H1 (cell line): ENCODE measurements at regions not wholly inside any gene's neighbourhood (a gene's known extent, or its start where the extent isn't known, plus 50 kb on each side); places are given as distances from the start of the nearest gene placed in this dataset.

ENCODE experiments used
- CREB1 ChIP-seq: IDR thresholded peaks from 2 replicates; pipeline ENCODE4 v1.6.1; 2012; ENCODE audit warnings: inconsistent platforms
- CTCF ChIP-seq, 3 experiments: IDR thresholded peaks; 1 replicate in 2 of 3; 2 replicates in 1 of 3; pipeline versions ENCODE4 v1.5.1 to v1.6.1; 2011; ENCODE audit warnings: low read length in 3 of 3, mild to moderate bottlenecking in 3 of 3, inconsistent platforms in 2 of 3, low read depth in 1 of 3, moderate library complexity in 1 of 3; ENCODE audit not compliant: insufficient read depth in 1 of 3; ENCODE audit errors: control extremely low read depth in 1 of 3
- EZH2 ChIP-seq: fragments of 200-600 bp; sonication (generic); IDR thresholded peaks from 2 replicates; pipeline ENCODE4 v1.7.1; 2012; ENCODE audit warnings: low read depth, mild to moderate bottlenecking, moderate library complexity, low read length, inconsistent platforms; ENCODE audit not compliant: severe bottlenecking
- MAFK ChIP-seq: IDR thresholded peaks from 2 replicates; pipeline ENCODE4 v1.6.1; 2012; ENCODE audit warnings: low read depth, mild to moderate bottlenecking, improper control_type of control experiment, low read length
- MAX ChIP-seq: IDR thresholded peaks from 2 replicates; pipeline ENCODE4 v1.6.1; 2012; ENCODE audit warnings: inconsistent platforms
- SP1 ChIP-seq: IDR thresholded peaks from 2 replicates; pipeline ENCODE4 v1.6.1; 2011; ENCODE audit warnings: low read depth, low read length
- SRF ChIP-seq: IDR thresholded peaks from 2 replicates; pipeline ENCODE4 v1.6.1; 2011; ENCODE audit warnings: mild to moderate bottlenecking, low read depth, low read length, moderate library complexity
- TAF1 ChIP-seq: IDR thresholded peaks from 2 replicates; pipeline ENCODE4 v1.6.1; 2011; ENCODE audit warnings: mild to moderate bottlenecking, low read depth, low read length
- TCF12 ChIP-seq: IDR thresholded peaks from 2 replicates; pipeline ENCODE4 v1.6.1; 2011; ENCODE audit warnings: low read depth, mild to moderate bottlenecking, low read length

GRCh38 chr5:23136958-23137357 is 283.8 kb upstream of the CDH12 start:
- no peak for TF ChIP-seq CTCF (IDR thresholded peaks at IDR 0.05; ENCODE audit: control extremely low read depth in 1 of 3, insufficient read depth in 1 of 3, low read depth in 1 of 3, low read length in 3 of 3)
- TF ChIP-seq EZH2 = no peak
- no peak for TF ChIP-seq MAFK
- no peak for TF ChIP-seq MAX
- no peak for TF ChIP-seq TCF12
- no peak for TF ChIP-seq SP1
- no peak for TF ChIP-seq TAF1
- no peak for TF ChIP-seq SRF
- no peak for TF ChIP-seq CREB1
